ENCODE measurements at regions not wholly inside any gene's neighbourhood (a gene's known extent, or its start where the extent isn't known, plus 50 kb on each side); places are given as distances from the start of the nearest gene placed in this dataset.

DNA sequence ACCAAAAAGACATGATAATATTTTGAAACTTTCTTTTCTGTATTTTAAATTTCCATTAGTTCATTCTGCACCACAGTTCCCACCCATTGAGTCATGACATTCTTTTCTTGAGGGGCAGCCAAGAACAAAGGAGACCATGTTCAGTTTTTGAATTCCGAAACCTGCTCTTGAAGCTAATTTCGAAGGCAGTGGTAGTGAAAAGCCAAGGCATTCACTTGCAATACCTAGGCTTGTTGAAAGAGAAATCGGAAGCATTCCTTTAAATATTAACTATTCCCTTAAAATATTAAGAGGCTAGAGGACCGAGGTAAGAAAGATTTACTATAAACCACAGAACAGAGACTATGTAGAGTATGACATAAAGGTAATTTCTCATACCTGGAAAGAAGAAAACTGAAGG is 256.3 kb downstream of the ADGRL2 start:
- TF ChIP-seq CTCF (conservative IDR thresholded peaks at IDR 0.05; ENCODE audit: low read depth, low read length) (no peak), EZH2 (IDR thresholded peaks at IDR 0.05; ENCODE audit: borderline replicate concordance, low read depth, low read length, poor library complexity, severe bottlenecking) (no peak)

Data from A673 (cell line).